GM18508 (cell line): ENCODE measurements at regions not wholly inside any gene's neighbourhood (a gene's known extent, or its start where the extent isn't known, plus 50 kb on each side); places are given as distances from the start of the nearest gene placed in this dataset.
"Not testable (repeated sequence)": the region's sequence is repeated elsewhere in the genome, so short reads cannot be mapped to it uniquely, and the experiment has no call there.

ENCODE experiments used
- ATAC-seq: cut with Tn5 transposase; IDR thresholded peaks from one replicate; pipeline ENCODE4 v1.9.1; 2021; ENCODE audit warnings: moderate number of reproducible peaks; ENCODE audit not compliant: insufficient read depth, unreplicated experiment

- ATAC-seq = no peak
Observed at GRCh38 chr7:10474048-10474447, 499.6 kb upstream of the PHF14 start.

- no peak for ATAC-seq
Observed at GRCh38 chr7:10475940-10476641, 497.6 kb upstream of the PHF14 start.

GRCh38 chr7:10476642-10477041 is 497.0 kb upstream of the PHF14 start:
- no peak for ATAC-seq

GRCh38 chr7:10483671-10484070 is 490.0 kb upstream of the PHF14 start:
- ATAC-seq = no peak

- ATAC-seq = no peak
Observed at GRCh38 chr7:10484767-10485166, 488.9 kb upstream of the PHF14 start.

GRCh38 chr7:10501206-10501884 is 472.3 kb upstream of the PHF14 start:
- not testable (repeated sequence) for ATAC-seq

- no peak for ATAC-seq
Observed at GRCh38 chr7:10507032-10507431, 466.6 kb upstream of the PHF14 start.

GRCh38 chr7:10521306-10521705 is 452.4 kb upstream of the PHF14 start:
- no peak for ATAC-seq

- not testable (repeated sequence) for ATAC-seq
Observed at GRCh38 chr7:10533429-10533828, 440.2 kb upstream of the PHF14 start.

- ATAC-seq = no peak
Observed at GRCh38 chr7:10536561-10536960, 437.1 kb upstream of the PHF14 start.

- no peak for ATAC-seq
Observed at GRCh38 chr7:10537764-10538163, 435.9 kb upstream of the PHF14 start.

- ATAC-seq = no peak
Observed at GRCh38 chr7:10557375-10557774, 416.3 kb upstream of the PHF14 start.

GRCh38 chr7:10560497-10560896 is 413.2 kb upstream of the PHF14 start:
- no peak for ATAC-seq

GRCh38 chr7:10568891-10569290 is 404.8 kb upstream of the PHF14 start:
- ATAC-seq = no peak

GRCh38 chr7:10571759-10572158 is 401.9 kb upstream of the PHF14 start:
- ATAC-seq = no peak

- ATAC-seq = no peak
Observed at GRCh38 chr7:10577866-10578374, 395.8 kb upstream of the PHF14 start.

GRCh38 chr7:10579561-10579960 is 394.1 kb upstream of the PHF14 start:
- no peak for ATAC-seq

GRCh38 chr7:10584886-10585285 is 388.8 kb upstream of the PHF14 start:
- ATAC-seq = no peak

- ATAC-seq = no peak
Observed at GRCh38 chr7:10588084-10588483, 385.6 kb upstream of the PHF14 start.

- ATAC-seq = no peak
Observed at GRCh38 chr7:10592604-10593003, 381.1 kb upstream of the PHF14 start.

- no peak for ATAC-seq
Observed at GRCh38 chr7:10593080-10593479, 380.6 kb upstream of the PHF14 start.

- ATAC-seq = no peak
Observed at GRCh38 chr7:10596827-10597226, 376.8 kb upstream of the PHF14 start.
